ENCODE measurements at regions not wholly inside any gene's neighbourhood (a gene's known extent, or its start where the extent isn't known, plus 50 kb on each side); places are given as distances from the start of the nearest gene placed in this dataset.

DNA sequence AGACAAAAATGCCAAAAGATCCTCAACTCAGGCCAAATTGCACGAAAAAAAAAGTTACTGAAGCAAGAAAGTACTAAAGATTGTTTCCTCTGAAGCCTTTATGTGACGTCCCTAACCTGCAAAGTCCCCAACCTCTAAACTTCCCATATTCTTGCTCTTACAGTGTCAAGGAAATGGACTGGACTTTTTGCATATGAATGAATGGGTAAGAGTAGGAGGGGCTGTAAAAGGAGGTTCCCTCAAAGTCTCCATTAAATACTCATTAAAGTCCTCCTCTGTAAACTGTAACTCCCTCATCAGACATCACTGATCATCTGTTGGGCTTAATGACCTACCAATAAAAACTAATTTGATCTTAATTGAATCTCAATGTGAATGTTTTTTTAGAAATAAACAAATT, 164.8 kb upstream of the STEAP1 start:
- TF ChIP-seq, protein P1, sequence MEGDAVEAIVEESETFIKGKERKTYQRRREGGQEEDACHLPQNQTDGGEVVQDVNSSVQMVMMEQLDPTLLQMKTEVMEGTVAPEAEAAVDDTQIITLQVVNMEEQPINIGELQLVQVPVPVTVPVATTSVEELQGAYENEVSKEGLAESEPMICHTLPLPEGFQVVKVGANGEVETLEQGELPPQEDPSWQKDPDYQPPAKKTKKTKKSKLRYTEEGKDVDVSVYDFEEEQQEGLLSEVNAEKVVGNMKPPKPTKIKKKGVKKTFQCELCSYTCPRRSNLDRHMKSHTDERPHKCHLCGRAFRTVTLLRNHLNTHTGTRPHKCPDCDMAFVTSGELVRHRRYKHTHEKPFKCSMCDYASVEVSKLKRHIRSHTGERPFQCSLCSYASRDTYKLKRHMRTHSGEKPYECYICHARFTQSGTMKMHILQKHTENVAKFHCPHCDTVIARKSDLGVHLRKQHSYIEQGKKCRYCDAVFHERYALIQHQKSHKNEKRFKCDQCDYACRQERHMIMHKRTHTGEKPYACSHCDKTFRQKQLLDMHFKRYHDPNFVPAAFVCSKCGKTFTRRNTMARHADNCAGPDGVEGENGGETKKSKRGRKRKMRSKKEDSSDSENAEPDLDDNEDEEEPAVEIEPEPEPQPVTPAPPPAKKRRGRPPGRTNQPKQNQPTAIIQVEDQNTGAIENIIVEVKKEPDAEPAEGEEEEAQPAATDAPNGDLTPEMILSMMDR (IDR thresholded peaks at IDR 0.05) = no peak

DNA sequence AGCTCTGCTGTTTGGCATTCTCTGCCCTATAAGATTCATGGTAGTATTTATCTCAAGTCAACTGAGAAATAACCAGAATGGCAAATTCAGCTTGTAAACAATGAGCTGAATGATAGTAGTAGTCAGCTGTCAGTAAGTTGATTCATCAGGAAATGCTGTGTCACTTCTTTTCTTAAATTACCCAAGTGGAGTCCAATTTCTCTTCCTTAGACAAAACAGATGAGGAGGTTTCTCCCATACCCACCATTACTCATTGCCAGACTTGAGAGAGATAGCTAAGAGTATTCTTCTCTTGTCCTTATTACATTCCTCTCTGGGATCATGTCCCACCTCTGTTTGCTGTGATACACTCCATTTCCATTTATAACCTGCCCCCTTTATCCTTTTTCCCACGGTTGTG, 159.8 kb upstream of the STEAP1 start:
- TF ChIP-seq, protein P1 (IDR thresholded peaks at IDR 0.05) = no peak

DNA sequence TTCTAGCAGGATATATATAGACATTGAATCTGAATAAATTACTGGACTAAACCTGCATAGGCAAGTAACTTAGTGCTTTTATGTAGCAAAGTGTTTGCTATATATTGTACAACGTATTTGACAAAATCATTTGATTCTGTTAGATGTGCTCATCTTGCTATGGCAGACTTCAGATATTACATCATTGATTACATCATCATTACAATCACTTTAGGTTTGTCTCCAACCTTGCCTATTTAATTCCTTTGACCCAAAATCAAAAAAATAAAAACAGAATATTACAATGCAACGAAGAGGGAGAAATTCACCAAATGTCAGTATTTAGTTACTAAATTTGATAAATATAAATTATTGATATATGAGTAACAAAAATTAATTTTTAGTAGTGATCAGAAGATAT, 155.7 kb upstream of the STEAP1 start:
- TF ChIP-seq, protein P1 (IDR thresholded peaks at IDR 0.05) = no peak

DNA sequence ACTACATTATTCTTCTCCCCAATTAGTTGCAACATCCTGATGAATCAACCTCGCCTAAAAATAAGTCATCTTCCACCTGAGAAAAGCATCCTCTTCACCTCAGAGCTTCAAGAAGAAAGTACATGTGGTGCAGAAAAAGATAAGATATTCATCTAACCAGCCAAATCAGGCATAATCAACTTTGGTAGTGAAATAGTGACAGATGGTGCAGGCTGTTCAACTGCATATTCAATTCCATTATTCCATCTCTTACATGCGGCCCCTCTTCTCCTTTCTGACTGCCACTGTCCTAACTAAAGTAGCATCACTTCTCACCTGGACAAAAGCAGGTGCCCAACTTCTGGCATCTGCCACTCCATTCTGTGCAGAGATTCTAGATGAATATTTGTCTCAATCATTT, 148.4 kb upstream of the STEAP1 start:
- TF ChIP-seq, protein P1 (IDR thresholded peaks at IDR 0.05) = no peak

DNA sequence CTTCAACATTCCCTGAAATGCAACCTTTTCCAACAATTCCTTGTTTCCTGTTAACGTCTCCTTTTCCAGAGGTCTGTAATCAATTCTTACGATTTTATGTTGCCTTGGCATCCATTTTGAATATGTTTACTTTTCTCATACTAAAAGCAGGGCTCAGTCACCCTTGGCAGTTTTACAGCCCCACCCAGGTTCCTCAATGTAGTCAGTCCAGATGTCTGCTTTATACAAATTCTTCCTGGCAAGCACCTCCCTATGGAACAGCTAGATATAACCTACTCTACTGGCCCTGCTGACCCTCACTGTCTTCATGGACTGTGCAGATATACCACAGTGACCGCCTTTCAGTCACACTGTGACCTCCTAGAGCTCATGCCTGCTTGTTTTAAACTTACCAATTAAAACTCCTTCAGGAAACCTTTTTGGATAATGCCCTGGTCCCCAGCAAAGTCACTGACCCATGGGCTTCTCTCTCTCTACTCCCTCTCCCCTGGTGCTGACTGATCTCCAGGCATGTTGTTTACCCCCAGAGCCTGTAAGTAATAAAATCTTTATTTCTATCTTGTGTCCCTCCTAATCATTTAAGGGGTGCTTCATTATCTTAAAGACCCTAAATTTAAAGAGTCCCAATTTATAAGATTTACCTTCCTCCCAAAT, 147.1 kb upstream of the STEAP1 start:
- TF ChIP-seq, protein P1 (IDR thresholded peaks at IDR 0.05) = no peak

DNA sequence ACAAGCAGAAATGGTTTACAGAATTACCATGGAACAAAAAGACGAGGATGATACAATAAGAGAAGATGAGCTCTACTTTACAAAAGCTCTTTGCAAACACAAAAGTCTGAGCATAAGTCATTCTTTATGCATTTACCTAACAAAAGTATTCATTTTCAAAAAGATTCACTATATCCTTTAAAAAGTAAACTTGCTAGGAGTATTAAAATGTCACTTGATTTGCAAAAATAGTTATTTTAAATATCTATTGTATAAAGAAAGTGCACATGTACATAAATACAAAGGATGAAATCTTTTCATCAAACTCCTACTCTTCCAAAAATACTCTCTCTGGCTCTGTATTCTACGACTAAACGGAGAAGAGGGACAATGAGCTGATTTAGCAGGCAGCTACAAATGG, 146.4 kb upstream of the STEAP1 start:
- TF ChIP-seq, protein P1 (IDR thresholded peaks at IDR 0.05) = no peak

DNA sequence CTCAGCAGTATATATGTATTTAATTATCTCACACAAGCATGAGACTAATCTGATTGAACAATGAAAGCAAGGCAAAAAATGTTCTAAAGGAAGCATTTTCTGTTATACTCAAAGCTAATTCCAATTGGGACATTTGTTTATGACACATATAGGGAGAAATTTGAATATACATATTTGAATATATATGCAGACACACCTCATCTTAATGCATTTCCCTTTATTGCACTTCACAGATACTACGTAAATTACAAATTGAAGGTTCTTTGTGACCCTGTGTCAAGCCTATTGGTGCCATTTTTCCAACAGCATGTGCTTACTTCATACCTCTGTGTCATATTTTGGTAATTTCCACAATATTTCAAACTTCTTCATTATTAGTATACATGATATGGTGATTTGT, 132.1 kb upstream of the STEAP1 start:
- TF ChIP-seq, protein P1 (IDR thresholded peaks at IDR 0.05) = no peak

DNA sequence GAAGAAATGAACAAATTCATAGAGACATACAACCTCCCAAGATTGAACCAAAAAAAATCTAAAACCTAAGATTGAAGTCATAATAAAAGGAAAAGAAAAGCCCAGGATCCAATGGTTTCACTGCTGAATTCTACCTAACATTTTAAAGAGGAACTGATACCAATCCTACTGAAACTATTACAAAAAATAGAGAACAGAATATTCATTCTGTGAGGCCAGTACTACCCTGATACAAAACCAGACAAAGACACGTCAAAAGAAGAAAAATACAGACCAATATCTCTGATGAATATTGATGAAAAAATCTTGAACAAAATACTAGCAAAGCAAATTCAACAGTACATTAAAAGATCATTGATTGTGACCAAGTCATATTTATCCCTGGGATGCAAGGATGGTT, 128.5 kb upstream of the STEAP1 start:
- TF ChIP-seq, protein P1 (IDR thresholded peaks at IDR 0.05) = no peak

All from LNCAP (cell line).